Gastroesophageal sphincter (tissue), 4 donors: ENCODE measurements at regions not wholly inside any gene's neighbourhood (a gene's known extent, or its start where the extent isn't known, plus 50 kb on each side); places are given as distances from the start of the nearest gene placed in this dataset.

ENCODE experiments used
- ATAC-seq: fragments of 150-250 bp; one replicate; pipeline ENCODE4 v1.9.1; 2016; ENCODE audit warnings: mild to moderate bottlenecking, moderate library complexity
- H3K27ac ChIP-seq, 4 donors: fragments of 200-600 bp; sonication (generic) in 3 of 4; 1 replicate in 3 of 4; 2 replicates in 1 of 4; pipeline ENCODE4 v1.5.1; 2016 to 2019
- H3K27me3 ChIP-seq: fragments of 200-600 bp; sonication (generic); one replicate; pipeline ENCODE4 v1.5.1; 2019
- H3K36me3 ChIP-seq, 2 donors: fragments of 200-600 bp; sonication (generic); one replicate each; pipeline ENCODE4 v1.5.1; 2019; ENCODE audit warnings: control low read depth in 1 of 2
- H3K4me1 ChIP-seq, 3 donors: fragments of 200-600 bp; sonication (generic); 1 replicate in 2 of 3; 2 replicates in 1 of 3; pipeline ENCODE4 v1.5.1; 2016 to 2019; ENCODE audit warnings: control low read depth in 2 of 3
- H3K4me3 ChIP-seq, 2 donors: fragments of 200-600 bp; sonication (generic); one replicate each; pipeline ENCODE4 v1.5.1; 2019; ENCODE audit warnings: mild to moderate bottlenecking in 1 of 2, moderate library complexity in 1 of 2
- H3K9me3 ChIP-seq, 3 donors: fragments of 200-600 bp; sonication (generic); one replicate each; pipeline ENCODE4 v1.5.1; 2017 to 2019; ENCODE audit warnings: control low read depth in 2 of 3
- EP300 ChIP-seq: sonication (generic); formaldehyde crosslinking; IDR thresholded peaks from one replicate; pipeline ENCODE4 v1.6.1; 2017; ENCODE audit warnings: antibody characterized with exemption, mild to moderate bottlenecking
- POLR2A ChIP-seq, 2 donors: fragments of 450-650 bp; IDR thresholded peaks; one replicate each; pipeline ENCODE4 v1.6.1; 2017; ENCODE audit warnings: antibody characterized with exemption in 2 of 2, mild to moderate bottlenecking in 2 of 2, moderate library complexity in 1 of 2
- POLR2AphosphoS5 ChIP-seq: sonication (generic); formaldehyde crosslinking; IDR thresholded peaks from one replicate; pipeline ENCODE4 v1.6.1; 2017; ENCODE audit warnings: antibody characterized with exemption
- WGBS, 2 donors: methylation state at CpG; one replicate each; pipeline ENCODE4 v1.1.5; 2018; ENCODE audit warnings: low coverage in 1 of 2; 5-methylcytosine and 5-hydroxymethylcytosine counted together
- TF ChIP-seq, protein P1 (sequence below), 4 experiments: fragments of 200-600 bp in 2 of 4; fragments of 450-650 bp in 2 of 4; sonication (generic) in 1 of 4; IDR thresholded peaks; one replicate each; pipeline ENCODE4 v1.5.1; 2017 to 2019; ENCODE audit warnings: antibody characterized with exemption in 4 of 4, mild to moderate bottlenecking in 2 of 4, moderate library complexity in 2 of 4

DNA sequence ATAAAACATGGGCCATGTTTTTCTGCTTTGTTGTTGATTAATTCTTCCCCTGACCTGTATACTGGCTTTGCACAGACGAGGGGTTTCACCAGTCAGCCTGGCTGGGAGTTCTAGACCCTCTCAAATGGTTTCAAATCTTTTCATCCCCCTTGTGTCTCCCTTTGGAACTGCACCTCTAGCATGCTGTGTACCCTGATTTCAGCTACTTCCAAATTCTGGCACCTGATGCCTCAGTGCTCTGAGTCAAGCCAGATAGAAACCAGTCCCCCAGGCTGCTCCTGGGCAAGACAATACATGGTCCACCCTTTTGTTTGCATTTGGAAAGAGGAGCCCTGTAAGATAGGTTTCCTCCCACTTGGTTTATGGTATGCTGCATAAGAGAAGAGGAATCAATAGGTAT lies 290.2 kb downstream of the BTBD3 start:
- Histone ChIP-seq H3K9me3 (peaks cover 0 to 3% (median 0%) of the 10 kb centered on the region in 3 donors), H3K4me1 (no peaks in the 10 kb centered on the region), H3K27me3 (no peaks in the 10 kb centered on the region), H3K36me3 (no peaks in the 10 kb centered on the region), H3K27ac (no peak overlapping the region), H3K4me3 (no peak overlapping the region)
- TF ChIP-seq POLR2AphosphoS5, result no peak
- no peak for TF ChIP-seq EP300
- TF ChIP-seq, protein P1, sequence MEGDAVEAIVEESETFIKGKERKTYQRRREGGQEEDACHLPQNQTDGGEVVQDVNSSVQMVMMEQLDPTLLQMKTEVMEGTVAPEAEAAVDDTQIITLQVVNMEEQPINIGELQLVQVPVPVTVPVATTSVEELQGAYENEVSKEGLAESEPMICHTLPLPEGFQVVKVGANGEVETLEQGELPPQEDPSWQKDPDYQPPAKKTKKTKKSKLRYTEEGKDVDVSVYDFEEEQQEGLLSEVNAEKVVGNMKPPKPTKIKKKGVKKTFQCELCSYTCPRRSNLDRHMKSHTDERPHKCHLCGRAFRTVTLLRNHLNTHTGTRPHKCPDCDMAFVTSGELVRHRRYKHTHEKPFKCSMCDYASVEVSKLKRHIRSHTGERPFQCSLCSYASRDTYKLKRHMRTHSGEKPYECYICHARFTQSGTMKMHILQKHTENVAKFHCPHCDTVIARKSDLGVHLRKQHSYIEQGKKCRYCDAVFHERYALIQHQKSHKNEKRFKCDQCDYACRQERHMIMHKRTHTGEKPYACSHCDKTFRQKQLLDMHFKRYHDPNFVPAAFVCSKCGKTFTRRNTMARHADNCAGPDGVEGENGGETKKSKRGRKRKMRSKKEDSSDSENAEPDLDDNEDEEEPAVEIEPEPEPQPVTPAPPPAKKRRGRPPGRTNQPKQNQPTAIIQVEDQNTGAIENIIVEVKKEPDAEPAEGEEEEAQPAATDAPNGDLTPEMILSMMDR (IDR thresholded peaks at IDR 0.05), result peak in 1 of 4 experiments; percentile 41
- no peak for TF ChIP-seq POLR2A (IDR thresholded peaks at IDR 0.05)
- WGBS, 2 donors, result 25% methylated on average over 1 of the region's 1 CpG; no CpG with 5 or more reads in 1 of the 2 donors
- ATAC-seq, result no peak

DNA sequence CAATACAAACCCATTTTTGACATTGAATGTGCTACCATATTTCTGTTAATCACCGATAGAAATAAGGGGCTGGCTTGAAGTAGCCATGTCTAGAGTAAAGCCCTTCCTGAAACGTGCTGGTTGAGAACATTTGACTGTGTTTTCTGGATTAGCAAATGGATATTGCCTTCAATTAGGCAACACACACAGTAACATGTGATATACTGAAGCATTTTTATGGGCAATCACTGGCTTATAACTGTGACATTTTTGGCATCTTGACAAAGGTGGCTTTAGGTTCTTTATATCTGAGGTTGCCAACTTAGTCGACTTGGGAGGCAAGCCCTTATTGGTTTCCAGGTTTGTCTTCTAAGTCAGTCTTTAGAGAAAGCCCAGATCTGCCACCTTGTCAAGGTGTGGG lies 292.9 kb downstream of the BTBD3 start:
- WGBS, 2 donors, result 85 to 100% methylated on average over 2 to 3 of the region's 3 CpGs
- H3K4me3 ChIP-seq, result no peak overlapping the region
- no peaks in the 10 kb centered on the region for H3K4me1 ChIP-seq
- H3K27ac ChIP-seq, result no peak overlapping the region
- H3K9me3 ChIP-seq, result peaks cover 0 to 3% (median 0%) of the 10 kb centered on the region in 3 donors
- TF ChIP-seq, protein P1 (IDR thresholded peaks at IDR 0.05), result no peak
- TF ChIP-seq POLR2AphosphoS5 (no peak), EP300 (no peak), POLR2A (IDR thresholded peaks at IDR 0.05) (no peak)
- no peak for ATAC-seq
- H3K27me3 ChIP-seq, result no peaks in the 10 kb centered on the region
- H3K36me3 ChIP-seq, result no peaks in the 10 kb centered on the region

DNA sequence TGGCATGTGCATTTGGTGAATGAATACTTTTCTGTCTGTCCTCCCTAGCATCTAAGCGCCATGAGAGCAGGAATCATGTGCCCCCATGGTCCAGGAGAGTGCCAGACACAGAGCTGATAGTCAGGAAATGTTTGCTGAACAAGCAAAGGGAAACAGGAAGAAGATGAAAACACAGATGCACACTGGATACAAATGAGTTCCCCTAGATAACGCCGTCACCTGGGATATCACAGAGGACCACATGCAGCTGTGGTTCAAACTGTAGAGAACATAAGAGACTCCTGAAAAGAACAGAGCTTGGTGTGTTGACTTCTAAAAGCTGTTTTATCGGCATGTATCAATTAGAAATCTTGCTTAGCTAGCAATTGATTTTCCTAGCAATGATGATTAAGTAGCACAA lies 293.7 kb downstream of the BTBD3 start:
- Histone ChIP-seq H3K36me3 (no peaks in the 10 kb centered on the region), H3K27me3 (no peaks in the 10 kb centered on the region), H3K27ac (no peak overlapping the region), H3K4me3 (no peak overlapping the region), H3K9me3 (peaks cover 0 to 4% (median 0%) of the 10 kb centered on the region in 3 donors), H3K4me1 (no peaks in the 10 kb centered on the region)
- 66 to 68% methylated on average over 2 to 4 of the region's 4 CpGs for WGBS, 2 donors
- ATAC-seq, result no peak
- no peak for TF ChIP-seq POLR2AphosphoS5
- TF ChIP-seq, protein P1 (IDR thresholded peaks at IDR 0.05), result no peak
- TF ChIP-seq EP300, result no peak
- TF ChIP-seq POLR2A (IDR thresholded peaks at IDR 0.05), result no peak

DNA sequence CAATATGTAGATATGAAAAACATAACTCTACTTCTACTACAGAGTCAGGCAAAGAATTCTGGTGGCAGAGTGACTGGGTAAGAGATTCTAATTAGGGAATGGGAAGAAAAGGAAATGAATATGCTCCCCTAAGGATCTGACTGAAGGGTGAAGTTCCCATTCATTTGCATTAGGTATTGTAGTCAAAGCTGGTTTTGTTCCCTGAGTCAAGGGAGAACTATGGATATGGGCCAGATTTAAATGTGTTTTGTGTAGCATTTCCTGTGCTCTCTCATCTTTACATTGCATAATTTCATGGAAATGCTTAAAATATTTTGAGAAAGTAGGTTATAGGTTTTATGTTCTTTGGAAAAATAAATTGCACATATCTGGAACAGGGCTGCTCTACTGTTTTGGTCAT lies 299.7 kb downstream of the BTBD3 start:
- Histone ChIP-seq H3K4me3 (no peak overlapping the region), H3K27me3 (no peaks in the 10 kb centered on the region), H3K27ac (no peak overlapping the region), H3K9me3 (peaks cover 0 to 3% (median 0%) of the 10 kb centered on the region in 3 donors), H3K36me3 (no peaks in the 10 kb centered on the region), H3K4me1 (no peaks in the 10 kb centered on the region)
- no peak for ATAC-seq
- TF ChIP-seq POLR2A (IDR thresholded peaks at IDR 0.05) (no peak), EP300 (no peak), POLR2AphosphoS5 (no peak)
- TF ChIP-seq, protein P1 (IDR thresholded peaks at IDR 0.05), result no peak

DNA sequence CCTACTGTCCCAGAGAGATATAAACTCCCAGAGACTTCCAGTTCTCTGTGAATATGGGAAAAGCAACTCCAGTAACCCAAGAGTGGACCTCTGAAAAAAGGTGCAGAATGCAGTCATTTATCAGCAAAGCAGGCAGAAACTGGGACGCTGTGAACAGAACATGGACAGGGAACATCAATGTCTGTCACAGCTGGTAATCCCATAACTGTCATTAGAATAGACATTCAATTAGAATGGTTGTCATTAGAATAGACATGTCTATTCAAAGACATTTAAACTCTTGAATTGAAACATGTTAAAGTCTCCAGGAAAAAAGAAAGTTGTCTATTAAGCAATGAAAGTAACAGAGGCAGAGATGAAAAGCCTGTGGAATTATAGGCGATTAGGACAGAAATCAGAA lies 302.1 kb downstream of the BTBD3 start:
- H3K36me3 ChIP-seq, result no peaks in the 10 kb centered on the region
- H3K27me3 ChIP-seq, result no peaks in the 10 kb centered on the region
- no peak overlapping the region for H3K27ac ChIP-seq
- no peak for TF ChIP-seq EP300
- no peak for TF ChIP-seq POLR2AphosphoS5
- no peak for TF ChIP-seq POLR2A (IDR thresholded peaks at IDR 0.05)
- ATAC-seq, result no peak
- WGBS, 2 donors, result 86% methylated on average over 2 of the region's 2 CpGs
- no peaks in the 10 kb centered on the region for H3K4me1 ChIP-seq
- H3K4me3 ChIP-seq, result no peak overlapping the region
- peaks cover 0 to 3% (median 0%) of the 10 kb centered on the region in 3 donors for H3K9me3 ChIP-seq
